ENCODE measurements at regions not wholly inside any gene's neighbourhood (a gene's known extent, or its start where the extent isn't known, plus 50 kb on each side); places are given as distances from the start of the nearest gene placed in this dataset.

- TF ChIP-seq CTCF (IDR thresholded peaks at IDR 0.05 in 2 of 3, conservative IDR thresholded peaks at IDR 0.05 in 1 of 3; ENCODE audit: control insufficient read depth in 2 of 3, extremely low read depth in 1 of 3, insufficient read depth in 1 of 3, low read depth in 3 of 3, low read length in 3 of 3) (no peak), SREBF1 (IDR thresholded peaks at IDR 0.05; ENCODE audit: low read length) (no peak), MLLT1 (IDR thresholded peaks at IDR 0.05) (no peak)
Measured at GRCh38 chr21:21740207-21740606, 742.0 kb downstream of the NCAM2 start.
